ENCODE measurements at regions not wholly inside any gene's neighbourhood (a gene's known extent, or its start where the extent isn't known, plus 50 kb on each side); places are given as distances from the start of the nearest gene placed in this dataset.
A peak's percentile ranks its signal among the peaks of the same experiment; 100 is the strongest.

DNA sequence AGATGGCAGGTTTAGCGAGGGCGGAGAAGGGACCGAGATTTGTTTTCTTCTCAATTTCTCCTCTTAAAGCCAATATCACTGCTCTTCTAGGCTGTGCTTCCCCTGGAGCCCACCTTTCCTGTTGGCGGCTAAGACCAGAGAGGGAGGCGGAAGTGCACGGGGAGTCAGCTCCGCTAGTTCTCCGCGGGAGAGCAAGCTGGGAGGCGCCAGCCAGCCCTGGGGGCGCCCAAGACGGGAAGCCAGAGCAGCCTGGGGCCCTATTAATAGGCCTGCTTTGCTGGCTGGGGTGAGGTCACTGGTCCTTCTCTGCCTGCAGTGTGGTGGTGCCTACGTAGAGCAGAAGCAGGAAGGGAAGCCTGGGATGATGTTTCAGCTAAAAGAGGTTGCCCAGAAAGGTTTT lies 61.6 kb downstream of the LSM5 start:
- Histone ChIP-seq H3K36me3 (replicated peaks in 1 of 2) (no peaks in the 10 kb centered on the region), H3K4me3 (no peak overlapping the region), H3K4me1 (replicated peaks in 1 of 2) (peaks cover 0 to 5% of the 10 kb centered on the region in 2 donors), H3K9me3 (replicated peaks in 1 of 3) (no peaks in the 10 kb centered on the region), H3K27me3 (peaks cover 17% of the 10 kb centered on the region), H3K27ac (no peak overlapping the region)
- no peak for DNase-seq
- TF ChIP-seq, protein P1, sequence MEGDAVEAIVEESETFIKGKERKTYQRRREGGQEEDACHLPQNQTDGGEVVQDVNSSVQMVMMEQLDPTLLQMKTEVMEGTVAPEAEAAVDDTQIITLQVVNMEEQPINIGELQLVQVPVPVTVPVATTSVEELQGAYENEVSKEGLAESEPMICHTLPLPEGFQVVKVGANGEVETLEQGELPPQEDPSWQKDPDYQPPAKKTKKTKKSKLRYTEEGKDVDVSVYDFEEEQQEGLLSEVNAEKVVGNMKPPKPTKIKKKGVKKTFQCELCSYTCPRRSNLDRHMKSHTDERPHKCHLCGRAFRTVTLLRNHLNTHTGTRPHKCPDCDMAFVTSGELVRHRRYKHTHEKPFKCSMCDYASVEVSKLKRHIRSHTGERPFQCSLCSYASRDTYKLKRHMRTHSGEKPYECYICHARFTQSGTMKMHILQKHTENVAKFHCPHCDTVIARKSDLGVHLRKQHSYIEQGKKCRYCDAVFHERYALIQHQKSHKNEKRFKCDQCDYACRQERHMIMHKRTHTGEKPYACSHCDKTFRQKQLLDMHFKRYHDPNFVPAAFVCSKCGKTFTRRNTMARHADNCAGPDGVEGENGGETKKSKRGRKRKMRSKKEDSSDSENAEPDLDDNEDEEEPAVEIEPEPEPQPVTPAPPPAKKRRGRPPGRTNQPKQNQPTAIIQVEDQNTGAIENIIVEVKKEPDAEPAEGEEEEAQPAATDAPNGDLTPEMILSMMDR (IDR thresholded peaks at IDR 0.05) = no peak
- WGBS, 4 donors = 3 to 8% (median 7%) methylated on average over 3 to 13 of the region's 13 CpGs
- intact Hi-C loops (cut with DNase I) = no loop called here

DNA sequence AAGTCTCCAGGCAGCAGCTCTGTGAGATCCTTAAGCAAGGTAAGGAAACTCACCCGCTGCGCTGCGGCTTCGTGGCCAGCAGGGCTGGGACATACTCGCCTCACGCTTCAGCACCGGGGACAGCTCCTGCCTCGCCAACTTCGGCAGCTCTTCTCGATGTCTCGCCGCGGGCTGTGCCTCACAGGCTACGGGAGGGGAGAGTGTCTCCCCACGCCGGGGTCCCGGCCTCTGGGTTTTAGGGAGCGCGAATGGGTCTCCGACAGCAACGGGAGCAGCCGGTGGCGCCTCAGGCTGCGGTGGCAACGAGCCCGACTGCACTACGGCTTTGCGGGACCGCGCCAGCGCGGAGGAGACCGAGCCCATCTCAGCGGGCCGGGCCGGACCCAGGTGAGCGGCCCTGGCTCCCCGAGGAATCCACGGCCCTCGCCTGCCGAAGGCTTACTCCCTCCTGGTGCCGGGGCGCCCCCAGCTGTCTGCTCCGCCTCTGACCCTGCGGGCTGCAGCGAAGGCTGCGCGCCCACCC lies 62.4 kb downstream of the LSM5 start:
- Histone ChIP-seq H3K9me3 (replicated peaks in 1 of 3) (no peaks in the 10 kb centered on the region), H3K27ac (no peak overlapping the region), H3K4me3 (no peak overlapping the region), H3K36me3 (replicated peaks in 1 of 2) (no peaks in the 10 kb centered on the region), H3K4me1 (replicated peaks in 1 of 2) (peaks cover 0 to 5% of the 10 kb centered on the region in 2 donors), H3K27me3 (peaks cover 17% of the 10 kb centered on the region)
- TF ChIP-seq, protein P1 (IDR thresholded peaks at IDR 0.05) = peak in 5 of 6 experiments; percentile 19 to 43 (median 37)
- TF ChIP-seq POLR2A (IDR thresholded peaks at IDR 0.05) = no peak
- 2 to 4% (median 3%) methylated on average over 7 to 48 of the region's 48 CpGs; no CpG with 5 or more reads in 1 of the 4 donors for WGBS, 4 donors
- intact Hi-C loops (cut with DNase I) = no loop called here
- DNase-seq = peak; percentile 70 to 84 (median 76)

GRCh38 chr7:32416846-32417245 lies 73.3 kb downstream of the LSM5 start:
- WGBS, 4 donors = 55 to 69% (median 62%) methylated on average over 8 of the region's 8 CpGs
- TF ChIP-seq POLR2A (IDR thresholded peaks at IDR 0.05) = no peak
- TF ChIP-seq, protein P1 (IDR thresholded peaks at IDR 0.05) = no peak
- intact Hi-C loops (cut with DNase I) = no loop called here

GRCh38 chr7:32415936-32416335 lies 74.2 kb downstream of the LSM5 start:
- TF ChIP-seq, protein P1 (IDR thresholded peaks at IDR 0.05) = no peak
- TF ChIP-seq POLR2A (IDR thresholded peaks at IDR 0.05) = no peak
- H3K4me1 ChIP-seq (replicated peaks in 1 of 2) = no peaks in the 10 kb centered on the region
- peaks cover 4% of the 10 kb centered on the region for H3K27me3 ChIP-seq
- H3K36me3 ChIP-seq (replicated peaks in 1 of 2) = no peaks in the 10 kb centered on the region
- H3K9me3 ChIP-seq (replicated peaks in 1 of 3) = no peaks in the 10 kb centered on the region
- intact Hi-C loops (cut with DNase I) = no loop called here
- H3K4me3 ChIP-seq = no peak overlapping the region
- DNase-seq = no peak
- 69 to 76% (median 69%) methylated on average over 4 to 10 of the region's 10 CpGs for WGBS, 4 donors
- no peak overlapping the region for H3K27ac ChIP-seq

More at GRCh38 chr7:32416846-32417245, 73.3 kb downstream of the LSM5 start:
- Histone ChIP-seq H3K36me3 (replicated peaks in 1 of 2) (no peaks in the 10 kb centered on the region), H3K9me3 (replicated peaks in 1 of 3) (no peaks in the 10 kb centered on the region), H3K4me1 (replicated peaks in 1 of 2) (no peaks in the 10 kb centered on the region), H3K27ac (no peak overlapping the region), H3K4me3 (no peak overlapping the region), H3K27me3 (peaks cover 4% of the 10 kb centered on the region)
- DNase-seq = no peak
